ENCODE measurements at regions not wholly inside any gene's neighbourhood (a gene's known extent, or its start where the extent isn't known, plus 50 kb on each side); places are given as distances from the start of the nearest gene placed in this dataset.

GRCh38 chr2:104240984-104241383, 612.9 kb upstream of the POU3F3 start:
- TF ChIP-seq, protein P1, sequence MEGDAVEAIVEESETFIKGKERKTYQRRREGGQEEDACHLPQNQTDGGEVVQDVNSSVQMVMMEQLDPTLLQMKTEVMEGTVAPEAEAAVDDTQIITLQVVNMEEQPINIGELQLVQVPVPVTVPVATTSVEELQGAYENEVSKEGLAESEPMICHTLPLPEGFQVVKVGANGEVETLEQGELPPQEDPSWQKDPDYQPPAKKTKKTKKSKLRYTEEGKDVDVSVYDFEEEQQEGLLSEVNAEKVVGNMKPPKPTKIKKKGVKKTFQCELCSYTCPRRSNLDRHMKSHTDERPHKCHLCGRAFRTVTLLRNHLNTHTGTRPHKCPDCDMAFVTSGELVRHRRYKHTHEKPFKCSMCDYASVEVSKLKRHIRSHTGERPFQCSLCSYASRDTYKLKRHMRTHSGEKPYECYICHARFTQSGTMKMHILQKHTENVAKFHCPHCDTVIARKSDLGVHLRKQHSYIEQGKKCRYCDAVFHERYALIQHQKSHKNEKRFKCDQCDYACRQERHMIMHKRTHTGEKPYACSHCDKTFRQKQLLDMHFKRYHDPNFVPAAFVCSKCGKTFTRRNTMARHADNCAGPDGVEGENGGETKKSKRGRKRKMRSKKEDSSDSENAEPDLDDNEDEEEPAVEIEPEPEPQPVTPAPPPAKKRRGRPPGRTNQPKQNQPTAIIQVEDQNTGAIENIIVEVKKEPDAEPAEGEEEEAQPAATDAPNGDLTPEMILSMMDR (IDR thresholded peaks at IDR 0.05): no peak
- Histone ChIP-seq H3K4me1 (ENCODE audit: control insufficient read depth in 1 of 2, low read depth in 2 of 2) (no peaks in the 10 kb centered on the region), H3K27me3 (replicated peaks; ENCODE audit: insufficient read depth) (no peaks in the 10 kb centered on the region), H3K36me3 (no peaks in the 10 kb centered on the region), H3K4me3 (no peak overlapping the region), H3K27ac (no peak overlapping the region), H3K9me3 (no peaks in the 10 kb centered on the region)
- DNase-seq (ENCODE audit: low spot score): no peak
- ATAC-seq (ENCODE audit: insufficient number of reproducible peaks, low FRiP score, low read depth): no peak

DNA sequence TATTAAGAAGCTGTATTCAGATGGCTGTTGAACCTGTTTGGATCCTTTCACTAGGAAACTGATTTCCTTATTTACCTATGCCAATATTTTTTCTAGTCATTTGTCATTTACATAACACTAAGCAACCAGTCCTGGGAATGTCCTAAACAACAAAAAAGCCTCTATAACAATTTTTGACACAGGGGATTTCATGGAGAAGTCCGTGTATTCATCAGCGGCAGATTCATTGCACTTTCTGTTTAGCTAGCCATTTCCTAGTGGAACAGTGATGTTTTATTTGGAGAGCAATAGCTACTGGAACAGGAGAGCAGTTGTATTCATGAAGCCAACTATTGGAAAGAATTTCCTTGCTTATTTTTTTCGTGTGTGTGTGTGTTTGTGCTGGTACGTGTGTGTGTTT, 604.3 kb upstream of the POU3F3 start:
- TF ChIP-seq, protein P1 (IDR thresholded peaks at IDR 0.05): no peak
- no peak overlapping the region for H3K27ac ChIP-seq
- ATAC-seq (ENCODE audit: insufficient number of reproducible peaks, low FRiP score, low read depth) (no peak), DNase-seq (ENCODE audit: low spot score) (no peak)
- H3K27me3 ChIP-seq (replicated peaks; ENCODE audit: insufficient read depth): no peaks in the 10 kb centered on the region
- no peaks in the 10 kb centered on the region for H3K4me1 ChIP-seq (ENCODE audit: control insufficient read depth in 1 of 2, low read depth in 2 of 2)
- H3K9me3 ChIP-seq: no peaks in the 10 kb centered on the region
- H3K4me3 ChIP-seq: no peak overlapping the region
- H3K36me3 ChIP-seq: no peaks in the 10 kb centered on the region

- Histone ChIP-seq H3K36me3 (no peaks in the 10 kb centered on the region), H3K4me3 (no peak overlapping the region), H3K4me1 (ENCODE audit: control insufficient read depth in 1 of 2, low read depth in 2 of 2) (no peaks in the 10 kb centered on the region), H3K27me3 (replicated peaks; ENCODE audit: insufficient read depth) (no peaks in the 10 kb centered on the region), H3K9me3 (no peaks in the 10 kb centered on the region), H3K27ac (no peak overlapping the region)
- ATAC-seq (ENCODE audit: insufficient number of reproducible peaks, low FRiP score, low read depth) (no peak), DNase-seq (ENCODE audit: low spot score) (no peak)
- TF ChIP-seq, protein P1 (IDR thresholded peaks at IDR 0.05): no peak
These were observed 603.3 kb upstream of the POU3F3 start for GRCh38 chr2:104250635-104251034.

- H3K4me3 ChIP-seq: no peak overlapping the region
- TF ChIP-seq, protein P1 (IDR thresholded peaks at IDR 0.05): no peak
- no peaks in the 10 kb centered on the region for H3K36me3 ChIP-seq
- ATAC-seq (ENCODE audit: insufficient number of reproducible peaks, low FRiP score, low read depth) (no peak), DNase-seq (ENCODE audit: low spot score) (no peak)
- H3K4me1 ChIP-seq (ENCODE audit: control insufficient read depth in 1 of 2, low read depth in 2 of 2): no peaks in the 10 kb centered on the region
- H3K27ac ChIP-seq: no peak overlapping the region
- H3K27me3 ChIP-seq (replicated peaks; ENCODE audit: insufficient read depth): no peaks in the 10 kb centered on the region
- H3K9me3 ChIP-seq: no peaks in the 10 kb centered on the region
These were observed 599.9 kb upstream of the POU3F3 start for GRCh38 chr2:104254017-104254416.

DNA sequence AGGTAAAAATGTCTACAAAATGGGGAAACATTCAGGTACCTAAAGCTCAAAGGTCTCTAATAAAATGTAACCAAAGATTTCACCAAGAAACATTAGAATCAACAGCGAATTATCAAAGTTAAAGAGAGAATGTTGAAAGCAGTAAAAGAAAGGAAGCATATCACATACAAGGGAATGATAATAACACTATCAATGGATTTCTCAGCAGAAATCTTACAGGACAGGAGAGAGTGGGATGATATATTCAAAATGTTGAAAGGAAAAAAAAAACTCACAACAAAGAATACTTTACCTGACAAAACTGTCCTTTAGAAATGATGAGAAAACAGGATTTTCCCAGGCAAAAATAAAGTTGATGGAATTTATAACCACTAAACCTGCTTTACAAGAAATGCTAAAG, 591.2 kb upstream of the POU3F3 start:
- no peak for DNase-seq (ENCODE audit: low spot score)
- no peak overlapping the region for H3K27ac ChIP-seq
- H3K9me3 ChIP-seq: peaks cover 7% of the 10 kb centered on the region

More for the DNA sequence above, 591.2 kb upstream of the POU3F3 start:
- no peak for ATAC-seq (ENCODE audit: insufficient number of reproducible peaks, low FRiP score, low read depth)
- TF ChIP-seq, protein P1 (IDR thresholded peaks at IDR 0.05): no peak
- Histone ChIP-seq H3K4me3 (no peak overlapping the region), H3K36me3 (no peaks in the 10 kb centered on the region), H3K4me1 (ENCODE audit: control insufficient read depth in 1 of 2, low read depth in 2 of 2) (no peaks in the 10 kb centered on the region), H3K27me3 (replicated peaks; ENCODE audit: insufficient read depth) (no peaks in the 10 kb centered on the region)

All from thoracic aorta (tissue), 2 donors.